ENCODE measurements at regions not wholly inside any gene's neighbourhood (a gene's known extent, or its start where the extent isn't known, plus 50 kb on each side); places are given as distances from the start of the nearest gene placed in this dataset.

GRCh38 chr3:124584245-124584551 is 146.1 kb upstream of the UMPS start:
- peaks cover 0 to 30% of the 10 kb centered on the region in 2 donors for H3K27me3 ChIP-seq
- H3K36me3 ChIP-seq, result no peaks in the 10 kb centered on the region
- H3K4me3 ChIP-seq, result peak overlapping the region; percentile 11 to 55 (median 34)
- H3K4me1 ChIP-seq, result peaks cover 0 to 19% (median 11%) of the 10 kb centered on the region in 4 donors
- TF ChIP-seq CTCF (IDR thresholded peaks at IDR 0.05) (no peak), POLR2A (IDR thresholded peaks at IDR 0.05) (no peak), EP300 (IDR thresholded peaks at IDR 0.05) (no peak)
- no peak for DNase-seq (ENCODE audit: low spot score in 2 of 2)
- WGBS, 2 donors, result 21 to 45% methylated on average over 6 to 9 of the region's 9 CpGs
- no peaks in the 10 kb centered on the region for H3K9me3 ChIP-seq
- no peak overlapping the region for H3K27ac ChIP-seq

- no peaks in the 10 kb centered on the region for H3K9me3 ChIP-seq
- peaks cover 0 to 19% (median 11%) of the 10 kb centered on the region in 4 donors for H3K4me1 ChIP-seq
- H3K36me3 ChIP-seq, result no peaks in the 10 kb centered on the region
- TF ChIP-seq EP300 (IDR thresholded peaks at IDR 0.05) (no peak), CTCF (IDR thresholded peaks at IDR 0.05) (no peak), POLR2A (IDR thresholded peaks at IDR 0.05) (no peak)
- WGBS, 2 donors, result 1 to 4% methylated on average over 30 to 36 of the region's 59 CpGs
- peak in 1 of 2 donors; percentile 17 for DNase-seq (ENCODE audit: low spot score in 2 of 2)
- H3K27ac ChIP-seq, result no peak overlapping the region
- H3K27me3 ChIP-seq, result peaks cover 0 to 30% of the 10 kb centered on the region in 2 donors
- H3K4me3 ChIP-seq, result peak overlapping the region; percentile 11 to 55 (median 34)
These were observed 145.5 kb upstream of the UMPS start for GRCh38 chr3:124584552-124585391.

- no peaks in the 10 kb centered on the region for H3K9me3 ChIP-seq
- H3K36me3 ChIP-seq, result no peaks in the 10 kb centered on the region
- TF ChIP-seq EP300 (IDR thresholded peaks at IDR 0.05) (no peak), POLR2A (IDR thresholded peaks at IDR 0.05) (no peak), CTCF (IDR thresholded peaks at IDR 0.05) (no peak)
- H3K4me3 ChIP-seq, result no peak overlapping the region
- peaks cover 0 to 30% of the 10 kb centered on the region in 2 donors for H3K27me3 ChIP-seq
- DNase-seq (ENCODE audit: low spot score in 2 of 2), result no peak
- H3K4me1 ChIP-seq, result peaks cover 0 to 19% (median 11%) of the 10 kb centered on the region in 4 donors
- no peak overlapping the region for H3K27ac ChIP-seq
- 55 to 62% methylated on average over 21 of the region's 21 CpGs for WGBS, 2 donors
These were observed 143.9 kb upstream of the UMPS start for GRCh38 chr3:124586126-124587052.

- H3K4me1 ChIP-seq, result peaks cover 0 to 19% (median 11%) of the 10 kb centered on the region in 4 donors
- peaks cover 0 to 30% of the 10 kb centered on the region in 2 donors for H3K27me3 ChIP-seq
- no peak for TF ChIP-seq CTCF (IDR thresholded peaks at IDR 0.05)
- TF ChIP-seq EP300 (IDR thresholded peaks at IDR 0.05), result no peak
- no peak for TF ChIP-seq POLR2A (IDR thresholded peaks at IDR 0.05)
- no peak for DNase-seq (ENCODE audit: low spot score in 2 of 2)
- H3K9me3 ChIP-seq, result no peaks in the 10 kb centered on the region
- H3K36me3 ChIP-seq, result no peaks in the 10 kb centered on the region
- 80 to 87% methylated on average over 3 of the region's 3 CpGs for WGBS, 2 donors
- no peak overlapping the region for H3K4me3 ChIP-seq
- no peak overlapping the region for H3K27ac ChIP-seq
These were observed 143.2 kb upstream of the UMPS start for GRCh38 chr3:124587053-124587408.

GRCh38 chr3:124588036-124588435 is 142.2 kb upstream of the UMPS start:
- no peaks in the 10 kb centered on the region for H3K36me3 ChIP-seq
- H3K27ac ChIP-seq, result no peak overlapping the region
- WGBS, 2 donors, result 93 to 95% methylated on average over 1 of the region's 1 CpG
- no peak for DNase-seq (ENCODE audit: low spot score in 2 of 2)
- H3K4me1 ChIP-seq, result peaks cover 0 to 19% (median 11%) of the 10 kb centered on the region in 4 donors
- peaks cover 0 to 30% of the 10 kb centered on the region in 2 donors for H3K27me3 ChIP-seq
- H3K9me3 ChIP-seq, result no peaks in the 10 kb centered on the region
- no peak overlapping the region for H3K4me3 ChIP-seq
- TF ChIP-seq EP300 (IDR thresholded peaks at IDR 0.05), result no peak
- no peak for TF ChIP-seq POLR2A (IDR thresholded peaks at IDR 0.05)
- TF ChIP-seq CTCF (IDR thresholded peaks at IDR 0.05), result no peak
